ENCODE measurements at regions not wholly inside any gene's neighbourhood (a gene's known extent, or its start where the extent isn't known, plus 50 kb on each side); places are given as distances from the start of the nearest gene placed in this dataset.

GRCh38 chr11:127135256-127135655 is 134.7 kb upstream of the KIRREL3 start:
- Histone ChIP-seq H3K79me2 (ENCODE audit: insufficient read depth, low read length) (no peaks in the 10 kb centered on the region), H3K4me2 (ENCODE audit: low read length) (no peak overlapping the region), H3K4me3 (ENCODE audit: insufficient read depth, low read depth, low read length) (no peak overlapping the region), H3K27ac (ENCODE audit: low read depth, low read length) (no peak overlapping the region), H4K20me1 (ENCODE audit: insufficient read depth, low read length) (no peaks in the 10 kb centered on the region), H3K4me1 (ENCODE audit: insufficient read depth, low read length) (no peaks in the 10 kb centered on the region), H3K36me3 (ENCODE audit: insufficient read depth, low read length) (no peaks in the 10 kb centered on the region), H3K9ac (ENCODE audit: low read length) (no peak overlapping the region), H2AFZ (ENCODE audit: low read depth, low read length) (no peak overlapping the region), H3K27me3 (ENCODE audit: insufficient read depth, low read length) (no peaks in the 10 kb centered on the region), H3K9me3 (ENCODE audit: insufficient read depth, low read depth, low read length) (no peaks in the 10 kb centered on the region)
- H3K9me3 Mint-ChIP-seq (ENCODE audit: unreplicated experiment): no peaks in the 10 kb centered on the region
- no peak overlapping the region for H3K27ac Mint-ChIP-seq (ENCODE audit: unreplicated experiment)
- no peak overlapping the region for H3K4me3 Mint-ChIP-seq (ENCODE audit: unreplicated experiment)
- peaks cover 2% of the 10 kb centered on the region for H3K4me1 Mint-ChIP-seq (ENCODE audit: low read depth, unreplicated experiment)
- DNase-seq (ENCODE audit: low read depth): no peak
- no peaks in the 10 kb centered on the region for H3K36me3 Mint-ChIP-seq (ENCODE audit: low read depth, unreplicated experiment)
- H3K27me3 Mint-ChIP-seq (ENCODE audit: low read depth, unreplicated experiment): peaks cover 19% of the 10 kb centered on the region
- FAIRE-seq: no peak
- no peak for TF ChIP-seq CTCF (IDR thresholded peaks at IDR 0.05; ENCODE audit: insufficient read depth, low read depth, low read length)
- no peak for TF ChIP-seq EZH2 (IDR thresholded peaks at IDR 0.05; ENCODE audit: insufficient read depth, low read length)

DNA sequence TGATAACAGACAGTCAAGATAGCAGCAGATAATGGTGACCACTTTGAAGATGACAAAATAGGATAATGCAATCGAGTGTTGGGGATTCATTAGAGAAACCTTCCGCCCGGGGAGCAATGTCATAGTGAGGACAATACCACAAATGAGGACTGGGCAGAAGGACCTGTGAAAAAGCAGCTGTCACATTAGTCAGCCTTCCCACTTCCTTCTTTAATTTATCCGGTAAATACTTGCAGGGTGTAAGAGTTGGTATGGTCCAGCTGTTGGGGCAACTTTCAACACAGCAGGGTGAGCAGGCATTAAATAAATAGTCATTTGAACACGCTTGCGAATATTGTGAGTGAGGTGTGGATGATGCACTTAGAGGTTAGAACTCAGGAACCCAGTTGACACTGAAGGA is 132.5 kb upstream of the KIRREL3 start:
- Histone ChIP-seq H2AFZ (ENCODE audit: low read depth, low read length) (no peak overlapping the region), H3K27me3 (ENCODE audit: insufficient read depth, low read length) (no peaks in the 10 kb centered on the region), H3K79me2 (ENCODE audit: insufficient read depth, low read length) (no peaks in the 10 kb centered on the region), H3K27ac (ENCODE audit: low read depth, low read length) (no peak overlapping the region), H3K4me1 (ENCODE audit: insufficient read depth, low read length) (no peaks in the 10 kb centered on the region), H3K36me3 (ENCODE audit: insufficient read depth, low read length) (no peaks in the 10 kb centered on the region), H3K9me3 (ENCODE audit: insufficient read depth, low read depth, low read length) (no peaks in the 10 kb centered on the region), H4K20me1 (ENCODE audit: insufficient read depth, low read length) (no peaks in the 10 kb centered on the region), H3K4me2 (ENCODE audit: low read length) (no peak overlapping the region), H3K9ac (ENCODE audit: low read length) (no peak overlapping the region), H3K4me3 (ENCODE audit: insufficient read depth, low read depth, low read length) (no peak overlapping the region)
- peaks cover 9% of the 10 kb centered on the region for H3K27me3 Mint-ChIP-seq (ENCODE audit: low read depth, unreplicated experiment)
- H3K36me3 Mint-ChIP-seq (ENCODE audit: low read depth, unreplicated experiment): no peaks in the 10 kb centered on the region
- no peaks in the 10 kb centered on the region for H3K9me3 Mint-ChIP-seq (ENCODE audit: unreplicated experiment)
- no peak overlapping the region for H3K4me3 Mint-ChIP-seq (ENCODE audit: unreplicated experiment)
- DNase-seq (ENCODE audit: low read depth) (no peak), FAIRE-seq (no peak)
- TF ChIP-seq EZH2 (IDR thresholded peaks at IDR 0.05; ENCODE audit: insufficient read depth, low read length) (no peak), CTCF (IDR thresholded peaks at IDR 0.05; ENCODE audit: insufficient read depth, low read depth, low read length) (no peak)
- H3K27ac Mint-ChIP-seq (ENCODE audit: unreplicated experiment): no peak overlapping the region
- peaks cover 2% of the 10 kb centered on the region for H3K4me1 Mint-ChIP-seq (ENCODE audit: low read depth, unreplicated experiment)

DNA sequence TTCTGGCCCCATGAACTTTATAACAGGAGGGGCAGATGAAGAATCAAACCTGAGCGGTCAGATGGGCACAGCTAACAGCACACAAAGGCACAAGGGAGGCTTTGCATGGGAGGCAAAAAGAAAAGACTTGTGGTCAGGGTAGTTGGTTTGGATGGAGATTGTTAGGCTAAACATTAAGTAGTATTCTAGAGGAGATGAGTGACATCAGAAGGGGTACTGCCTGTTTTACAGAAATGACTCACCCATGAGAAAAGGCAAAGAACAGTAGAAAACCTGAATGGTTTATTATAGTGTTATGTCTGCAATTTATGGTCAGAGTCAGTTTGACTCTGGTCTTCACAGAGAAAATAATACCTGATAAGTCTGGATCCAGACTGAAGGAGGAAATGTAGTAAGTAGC is 129.8 kb upstream of the KIRREL3 start:
- peaks cover 2% of the 10 kb centered on the region for H3K4me1 Mint-ChIP-seq (ENCODE audit: low read depth, unreplicated experiment)
- H3K4me3 Mint-ChIP-seq (ENCODE audit: unreplicated experiment): no peak overlapping the region
- H3K9me3 Mint-ChIP-seq (ENCODE audit: unreplicated experiment): no peaks in the 10 kb centered on the region
- Histone ChIP-seq H3K9me3 (ENCODE audit: insufficient read depth, low read depth, low read length) (no peaks in the 10 kb centered on the region), H3K36me3 (ENCODE audit: insufficient read depth, low read length) (no peaks in the 10 kb centered on the region), H2AFZ (ENCODE audit: low read depth, low read length) (no peak overlapping the region), H3K27ac (ENCODE audit: low read depth, low read length) (no peak overlapping the region), H4K20me1 (ENCODE audit: insufficient read depth, low read length) (no peaks in the 10 kb centered on the region), H3K4me1 (ENCODE audit: insufficient read depth, low read length) (no peaks in the 10 kb centered on the region), H3K27me3 (ENCODE audit: insufficient read depth, low read length) (no peaks in the 10 kb centered on the region), H3K4me2 (ENCODE audit: low read length) (no peak overlapping the region), H3K4me3 (ENCODE audit: insufficient read depth, low read depth, low read length) (no peak overlapping the region), H3K9ac (ENCODE audit: low read length) (no peak overlapping the region), H3K79me2 (ENCODE audit: insufficient read depth, low read length) (no peaks in the 10 kb centered on the region)
- FAIRE-seq (no peak), DNase-seq (ENCODE audit: low read depth) (no peak)
- no peak overlapping the region for H3K27ac Mint-ChIP-seq (ENCODE audit: unreplicated experiment)
- TF ChIP-seq EZH2 (IDR thresholded peaks at IDR 0.05; ENCODE audit: insufficient read depth, low read length) (no peak), CTCF (IDR thresholded peaks at IDR 0.05; ENCODE audit: insufficient read depth, low read depth, low read length) (no peak)
- H3K36me3 Mint-ChIP-seq (ENCODE audit: low read depth, unreplicated experiment): no peaks in the 10 kb centered on the region
- H3K27me3 Mint-ChIP-seq (ENCODE audit: low read depth, unreplicated experiment): peaks cover 9% of the 10 kb centered on the region

All from astrocyte (in vitro differentiated cells and primary cell).